ENCODE measurements at regions not wholly inside any gene's neighbourhood (a gene's known extent, or its start where the extent isn't known, plus 50 kb on each side); places are given as distances from the start of the nearest gene placed in this dataset.

DNA sequence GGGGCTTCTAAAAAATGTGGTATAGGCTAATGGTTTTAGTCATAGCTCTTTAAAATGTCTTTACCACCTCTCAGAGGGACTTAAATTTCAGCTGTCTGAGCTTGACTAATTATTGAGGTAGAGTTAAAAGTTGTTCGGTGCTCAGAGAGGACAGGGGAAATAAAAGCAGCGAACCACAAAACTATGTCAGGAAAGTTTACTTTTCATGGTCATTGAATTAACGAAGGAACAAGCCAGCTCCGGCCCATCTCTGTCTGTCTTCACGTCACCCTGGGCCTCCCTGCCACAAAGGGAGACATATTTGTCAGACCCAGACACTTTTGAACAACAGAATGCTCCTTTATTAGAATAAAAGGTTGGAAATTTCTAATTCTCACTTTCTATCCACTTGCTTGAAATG is 98.8 kb upstream of the EFNA5 start:
- no peak for DNase-seq (ENCODE audit: low read depth)
- TF ChIP-seq, protein P1, sequence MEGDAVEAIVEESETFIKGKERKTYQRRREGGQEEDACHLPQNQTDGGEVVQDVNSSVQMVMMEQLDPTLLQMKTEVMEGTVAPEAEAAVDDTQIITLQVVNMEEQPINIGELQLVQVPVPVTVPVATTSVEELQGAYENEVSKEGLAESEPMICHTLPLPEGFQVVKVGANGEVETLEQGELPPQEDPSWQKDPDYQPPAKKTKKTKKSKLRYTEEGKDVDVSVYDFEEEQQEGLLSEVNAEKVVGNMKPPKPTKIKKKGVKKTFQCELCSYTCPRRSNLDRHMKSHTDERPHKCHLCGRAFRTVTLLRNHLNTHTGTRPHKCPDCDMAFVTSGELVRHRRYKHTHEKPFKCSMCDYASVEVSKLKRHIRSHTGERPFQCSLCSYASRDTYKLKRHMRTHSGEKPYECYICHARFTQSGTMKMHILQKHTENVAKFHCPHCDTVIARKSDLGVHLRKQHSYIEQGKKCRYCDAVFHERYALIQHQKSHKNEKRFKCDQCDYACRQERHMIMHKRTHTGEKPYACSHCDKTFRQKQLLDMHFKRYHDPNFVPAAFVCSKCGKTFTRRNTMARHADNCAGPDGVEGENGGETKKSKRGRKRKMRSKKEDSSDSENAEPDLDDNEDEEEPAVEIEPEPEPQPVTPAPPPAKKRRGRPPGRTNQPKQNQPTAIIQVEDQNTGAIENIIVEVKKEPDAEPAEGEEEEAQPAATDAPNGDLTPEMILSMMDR (conservative IDR thresholded peaks at IDR 0.05; ENCODE audit: control insufficient read depth, insufficient read depth, low read depth, low read length): no peak
- no peak overlapping the region for H3K4me3 ChIP-seq (ENCODE audit: control insufficient read depth, low read depth, low read length)

DNA sequence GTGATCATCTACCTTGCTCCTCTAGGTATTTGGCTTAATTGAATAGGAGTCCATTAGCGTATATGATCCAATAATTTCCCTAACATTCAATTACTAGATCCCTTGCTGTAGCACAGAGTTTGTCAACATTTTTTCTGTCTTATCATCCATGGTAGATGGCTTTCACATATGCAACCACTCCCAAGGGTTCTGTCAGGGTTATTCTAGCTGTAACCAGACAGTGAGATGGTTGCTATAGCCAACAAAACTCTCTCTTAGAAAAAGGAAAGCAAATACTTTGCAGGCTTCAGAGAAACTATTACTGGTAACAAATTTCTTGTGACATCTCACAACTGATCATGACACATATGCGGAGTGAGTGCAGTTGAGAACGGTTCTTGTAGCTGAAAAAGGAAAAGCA is 96.2 kb upstream of the EFNA5 start:
- TF ChIP-seq, protein P1 (conservative IDR thresholded peaks at IDR 0.05; ENCODE audit: control insufficient read depth, insufficient read depth, low read depth, low read length): no peak
- no peak overlapping the region for H3K4me3 ChIP-seq (ENCODE audit: control insufficient read depth, low read depth, low read length)
- no peak for DNase-seq (ENCODE audit: low read depth)

- no peak overlapping the region for H3K4me3 ChIP-seq (ENCODE audit: control insufficient read depth, low read depth, low read length)
- TF ChIP-seq, protein P1 (conservative IDR thresholded peaks at IDR 0.05; ENCODE audit: control insufficient read depth, insufficient read depth, low read depth, low read length): no peak
Measured at GRCh38 chr5:107766439-107766838, 95.7 kb upstream of the EFNA5 start.

DNA sequence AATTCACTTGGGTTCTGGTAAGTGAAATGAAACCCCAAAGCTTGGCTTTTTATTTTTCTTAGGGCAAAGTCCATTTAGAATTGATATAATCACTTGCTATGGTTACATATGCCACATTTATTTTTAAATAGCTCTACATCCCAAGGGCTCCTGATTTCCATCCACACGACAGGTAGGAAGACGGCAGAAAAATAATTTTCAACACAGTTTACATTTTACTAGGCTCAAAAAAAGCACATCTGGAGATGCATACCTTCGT is 95.0 kb upstream of the EFNA5 start:
- TF ChIP-seq, protein P1 (conservative IDR thresholded peaks at IDR 0.05; ENCODE audit: control insufficient read depth, insufficient read depth, low read depth, low read length): no peak
- DNase-seq (ENCODE audit: low read depth): no peak
- no peak overlapping the region for H3K4me3 ChIP-seq (ENCODE audit: control insufficient read depth, low read depth, low read length)

More at GRCh38 chr5:107766439-107766838, 95.7 kb upstream of the EFNA5 start:
- no peak for DNase-seq (ENCODE audit: low read depth)

DNA sequence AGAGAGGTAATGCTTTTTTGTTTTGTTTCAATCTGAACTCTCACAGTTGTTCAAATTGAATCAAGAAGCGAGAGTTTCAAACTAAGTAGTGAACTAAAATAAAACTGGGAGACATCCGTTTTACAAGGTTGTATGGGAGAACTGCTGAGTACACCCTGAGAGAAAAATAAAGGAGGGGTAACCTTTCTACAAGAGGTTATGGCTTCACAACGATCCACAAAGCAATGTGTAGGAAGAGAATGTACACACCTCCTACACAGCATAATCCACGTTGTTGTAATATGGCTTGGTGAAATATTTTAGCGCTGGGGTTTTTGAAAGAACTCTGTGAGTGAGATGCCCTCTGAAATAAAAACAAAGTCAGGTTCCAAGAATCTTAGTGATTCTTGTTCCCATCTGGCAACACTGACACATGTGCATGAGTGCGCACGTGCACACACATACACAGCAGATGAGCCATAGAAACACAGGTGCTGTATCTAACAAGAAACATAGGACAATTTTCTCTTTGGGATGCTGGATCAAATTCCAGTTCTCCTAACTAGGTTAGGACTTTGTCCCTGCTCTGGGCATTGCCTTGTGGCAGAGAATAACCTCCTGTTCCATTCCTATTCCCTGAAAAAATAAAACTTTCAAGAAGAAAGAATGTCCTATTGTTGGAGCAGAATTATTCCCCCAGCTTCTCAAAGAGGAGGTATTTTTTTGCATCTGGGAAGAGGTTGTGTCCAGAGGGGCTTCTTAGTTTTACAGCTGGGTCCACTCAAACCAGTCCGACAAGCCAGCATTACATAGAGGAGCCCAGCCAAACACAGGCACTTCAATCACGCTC is 94.5 kb upstream of the EFNA5 start:
- no peak overlapping the region for H3K4me3 ChIP-seq (ENCODE audit: control insufficient read depth, low read depth, low read length)
- DNase-seq (ENCODE audit: low read depth): no peak
- TF ChIP-seq, protein P1 (conservative IDR thresholded peaks at IDR 0.05; ENCODE audit: control insufficient read depth, insufficient read depth, low read depth, low read length): no peak

DNA sequence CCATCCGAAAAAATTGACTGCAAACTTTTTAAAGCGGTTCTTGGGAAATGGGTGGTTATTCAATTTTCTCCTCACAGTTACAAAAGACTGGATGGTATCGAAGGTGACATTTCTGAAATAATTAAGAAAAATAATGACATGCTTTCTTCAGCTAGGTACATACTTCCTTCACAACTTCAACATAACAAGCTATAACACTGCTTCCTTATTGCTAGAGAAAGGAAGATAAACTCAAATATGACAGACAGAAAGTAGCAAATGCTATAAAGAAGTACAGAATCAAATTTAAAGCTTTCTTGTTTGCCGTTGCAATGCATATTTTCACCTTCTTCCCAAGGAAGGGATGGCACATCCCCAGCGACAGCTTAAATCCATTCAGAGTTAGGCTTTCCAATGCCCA is 93.5 kb upstream of the EFNA5 start:
- no peak overlapping the region for H3K4me3 ChIP-seq (ENCODE audit: control insufficient read depth, low read depth, low read length)
- DNase-seq (ENCODE audit: low read depth): no peak
- TF ChIP-seq, protein P1 (conservative IDR thresholded peaks at IDR 0.05; ENCODE audit: control insufficient read depth, insufficient read depth, low read depth, low read length): no peak

- DNase-seq (ENCODE audit: low read depth): no peak
- TF ChIP-seq, protein P1 (conservative IDR thresholded peaks at IDR 0.05; ENCODE audit: control insufficient read depth, insufficient read depth, low read depth, low read length): no peak
- H3K4me3 ChIP-seq (ENCODE audit: control insufficient read depth, low read depth, low read length): no peak overlapping the region
Measured at GRCh38 chr5:107753427-107753826, 82.7 kb upstream of the EFNA5 start.
